Stimulated activated naive CD8-positive, alpha-beta T cell treated with anti-CD3 and anti-CD28 coated beads, Interleukin-15, Interleukin-2, amounts not matched to agents 100 ng/mL and 50 ng/mL, for 24 hours (primary cell): ENCODE measurements at regions not wholly inside any gene's neighbourhood (a gene's known extent, or its start where the extent isn't known, plus 50 kb on each side); places are given as distances from the start of the nearest gene placed in this dataset.

Experiments used
- H3K27ac Mint-ChIP-seq: one replicate; pipeline ENCODE4 v1.8.0; 2021; ENCODE audit warnings: mild to moderate bottlenecking, mixed read lengths
- H3K27me3 Mint-ChIP-seq: one replicate; pipeline ENCODE4 v1.8.0; 2021; ENCODE audit warnings: mixed read lengths
- H3K36me3 Mint-ChIP-seq: one replicate; pipeline ENCODE4 v1.8.0; 2021; ENCODE audit warnings: low read depth, mixed read lengths
- H3K4me1 Mint-ChIP-seq: one replicate; pipeline ENCODE4 v1.8.0; 2021; ENCODE audit warnings: low read depth, mixed read lengths
- H3K4me3 Mint-ChIP-seq: one replicate; pipeline ENCODE4 v1.8.0; 2021; ENCODE audit warnings: mild to moderate bottlenecking, mixed read lengths
- H3K9me3 Mint-ChIP-seq: one replicate; pipeline ENCODE4 v1.8.0; 2021; ENCODE audit warnings: mixed read lengths

DNA sequence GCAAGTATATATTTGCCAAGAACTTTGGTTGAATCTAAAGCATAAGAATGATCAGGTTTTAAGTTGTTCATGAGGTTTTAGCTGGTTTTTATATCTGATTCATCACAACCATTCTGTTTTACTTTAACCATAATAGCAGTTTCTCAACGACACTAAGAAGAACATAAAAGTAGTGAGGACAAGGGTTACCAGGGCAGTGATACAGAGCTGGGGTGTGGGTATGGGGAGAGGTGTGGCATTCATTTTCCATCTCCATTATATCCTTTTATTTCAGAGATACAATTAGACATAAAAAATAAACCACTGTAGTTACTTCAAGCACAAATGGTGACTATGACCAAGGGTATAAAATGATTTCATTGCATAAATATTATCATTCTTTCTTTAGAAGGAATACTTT is 149.8 kb upstream of the STEAP4 start:
- no peaks in the 10 kb centered on the region for H3K27me3 Mint-ChIP-seq
- H3K4me1 Mint-ChIP-seq = no peaks in the 10 kb centered on the region
- no peak overlapping the region for H3K27ac Mint-ChIP-seq
- H3K36me3 Mint-ChIP-seq = no peaks in the 10 kb centered on the region
- no peaks in the 10 kb centered on the region for H3K9me3 Mint-ChIP-seq
- H3K4me3 Mint-ChIP-seq = no peak overlapping the region

DNA sequence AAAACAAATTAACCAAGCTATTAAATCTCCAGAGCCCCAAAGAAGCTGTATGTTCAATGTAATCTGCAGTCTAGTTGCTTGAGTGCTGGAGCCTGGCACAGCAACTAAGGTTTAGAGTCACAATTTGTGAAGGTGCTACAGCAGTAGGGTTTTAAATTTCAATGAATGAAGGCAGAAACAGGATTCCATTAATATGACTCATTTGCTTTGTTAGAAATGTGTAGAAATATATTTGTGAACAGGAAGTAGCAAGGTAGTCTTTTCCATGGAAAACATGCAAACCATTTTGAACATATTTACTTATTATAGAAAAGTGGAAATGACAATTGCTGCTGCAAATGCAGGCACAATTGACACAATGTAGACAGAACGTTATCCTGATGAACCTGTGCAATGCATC is 149.0 kb upstream of the STEAP4 start:
- H3K27me3 Mint-ChIP-seq = no peaks in the 10 kb centered on the region
- no peak overlapping the region for H3K4me3 Mint-ChIP-seq
- no peak overlapping the region for H3K27ac Mint-ChIP-seq
- no peaks in the 10 kb centered on the region for H3K4me1 Mint-ChIP-seq
- no peaks in the 10 kb centered on the region for H3K9me3 Mint-ChIP-seq
- no peaks in the 10 kb centered on the region for H3K36me3 Mint-ChIP-seq

DNA sequence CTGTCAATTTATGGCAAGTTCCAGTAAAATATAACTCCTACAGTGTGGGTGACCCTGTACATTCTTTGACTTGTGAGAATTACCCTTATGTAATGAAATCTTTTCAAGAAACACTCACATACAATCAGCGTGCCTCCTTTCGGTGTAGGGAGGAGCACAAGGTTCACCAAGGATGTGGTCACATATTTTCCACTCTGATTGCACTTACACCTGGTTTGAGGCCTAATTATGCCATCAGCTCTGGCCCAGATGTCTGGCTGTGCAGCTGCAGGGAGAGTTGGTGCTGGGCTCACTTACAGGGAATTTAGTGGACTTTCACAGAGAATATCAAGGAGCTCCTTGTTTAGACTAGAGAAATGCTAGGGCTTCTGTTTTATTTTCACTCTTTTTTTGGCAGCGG is 146.0 kb upstream of the STEAP4 start:
- no peak overlapping the region for H3K4me3 Mint-ChIP-seq
- no peaks in the 10 kb centered on the region for H3K4me1 Mint-ChIP-seq
- no peaks in the 10 kb centered on the region for H3K27me3 Mint-ChIP-seq
- H3K27ac Mint-ChIP-seq = no peak overlapping the region
- no peaks in the 10 kb centered on the region for H3K36me3 Mint-ChIP-seq
- no peaks in the 10 kb centered on the region for H3K9me3 Mint-ChIP-seq

DNA sequence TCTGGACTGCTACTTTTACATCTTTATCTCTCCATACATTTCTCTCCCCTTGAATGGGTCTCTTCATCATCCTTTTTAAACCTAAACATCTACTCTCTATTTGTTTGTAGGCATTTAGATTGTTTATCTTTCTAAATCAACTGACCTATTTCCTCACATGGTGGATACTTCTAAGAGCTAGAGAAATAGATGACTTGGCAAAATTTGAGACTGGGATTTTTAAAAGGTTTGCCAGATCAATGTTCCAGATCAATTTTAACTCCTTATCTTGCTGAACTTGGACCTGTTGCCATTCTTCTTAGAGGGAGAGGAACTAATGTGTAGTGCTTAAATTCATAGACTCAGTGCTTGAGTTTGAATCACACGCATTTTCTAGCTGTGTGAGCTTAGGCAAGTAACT is 144.2 kb upstream of the STEAP4 start:
- H3K27me3 Mint-ChIP-seq = no peaks in the 10 kb centered on the region
- H3K36me3 Mint-ChIP-seq = no peaks in the 10 kb centered on the region
- H3K4me3 Mint-ChIP-seq = no peak overlapping the region
- H3K27ac Mint-ChIP-seq = no peak overlapping the region
- H3K9me3 Mint-ChIP-seq = no peaks in the 10 kb centered on the region
- H3K4me1 Mint-ChIP-seq = no peaks in the 10 kb centered on the region

DNA sequence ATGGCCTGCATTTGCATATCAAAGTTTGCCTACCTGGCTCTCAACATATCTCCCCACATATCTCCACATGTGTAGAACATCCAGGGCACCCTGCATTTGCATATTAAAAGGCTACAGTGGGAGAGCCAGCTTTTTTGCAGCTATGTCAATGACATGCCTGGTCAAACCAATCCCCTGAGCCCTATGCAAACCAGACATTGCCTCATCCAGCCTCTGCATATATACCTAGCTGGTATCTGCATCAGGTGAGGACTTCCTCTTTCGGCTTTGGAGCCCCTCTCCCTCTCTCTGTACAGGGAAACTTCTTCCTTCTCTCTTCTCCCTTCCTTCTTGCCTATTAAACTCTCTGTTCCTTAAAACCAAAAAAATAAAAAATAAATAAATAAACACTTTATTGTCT is 142.7 kb upstream of the STEAP4 start:
- Mint-ChIP-seq H3K36me3 (no peaks in the 10 kb centered on the region), H3K27me3 (no peaks in the 10 kb centered on the region), H3K4me1 (no peaks in the 10 kb centered on the region), H3K27ac (no peak overlapping the region), H3K4me3 (no peak overlapping the region), H3K9me3 (peaks cover 3% of the 10 kb centered on the region)

DNA sequence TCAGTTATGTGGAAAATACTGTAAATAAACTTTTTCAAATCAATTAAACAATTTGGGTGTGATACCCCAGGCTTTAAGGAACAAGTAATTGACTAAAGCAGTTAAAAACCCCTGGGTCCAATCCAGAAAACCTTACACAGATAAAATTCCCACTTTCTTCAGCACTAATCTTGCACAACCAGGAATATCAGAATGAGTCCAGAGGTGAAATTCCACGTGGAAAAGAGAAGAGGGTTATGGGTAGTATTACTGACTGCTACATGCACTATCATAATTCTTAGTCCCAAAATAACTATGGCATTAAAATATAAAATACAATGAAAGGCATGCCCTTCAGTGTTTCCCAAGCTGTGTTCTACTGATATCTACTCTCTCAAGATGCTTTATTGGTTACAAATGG is 135.7 kb upstream of the STEAP4 start:
- Mint-ChIP-seq H3K4me1 (no peaks in the 10 kb centered on the region), H3K27ac (no peak overlapping the region), H3K9me3 (peaks cover 3% of the 10 kb centered on the region), H3K27me3 (no peaks in the 10 kb centered on the region), H3K4me3 (no peak overlapping the region), H3K36me3 (no peaks in the 10 kb centered on the region)

DNA sequence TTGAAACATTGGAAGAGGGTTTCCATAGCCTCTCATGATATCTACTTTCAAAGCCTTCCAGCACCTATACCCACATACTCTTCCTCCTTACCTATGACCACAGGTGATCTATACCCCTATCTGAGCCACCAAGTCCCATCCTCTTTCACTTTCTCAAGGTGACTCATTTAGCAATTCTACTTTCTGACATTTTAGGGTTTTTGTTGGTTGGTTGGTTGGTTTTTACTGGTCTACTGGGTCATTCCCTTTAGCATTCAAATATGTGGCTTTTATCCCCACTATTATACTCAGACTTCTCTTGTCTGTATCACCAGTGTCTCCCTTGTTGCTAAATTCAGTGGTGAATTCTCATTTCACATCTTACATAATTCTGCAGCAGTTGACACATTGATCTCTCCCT is 130.4 kb upstream of the STEAP4 start:
- no peak overlapping the region for H3K4me3 Mint-ChIP-seq
- H3K27ac Mint-ChIP-seq = no peak overlapping the region
- H3K9me3 Mint-ChIP-seq = peaks cover 3% of the 10 kb centered on the region
- no peaks in the 10 kb centered on the region for H3K36me3 Mint-ChIP-seq
- peaks cover 5% of the 10 kb centered on the region for H3K27me3 Mint-ChIP-seq
- H3K4me1 Mint-ChIP-seq = no peaks in the 10 kb centered on the region

DNA sequence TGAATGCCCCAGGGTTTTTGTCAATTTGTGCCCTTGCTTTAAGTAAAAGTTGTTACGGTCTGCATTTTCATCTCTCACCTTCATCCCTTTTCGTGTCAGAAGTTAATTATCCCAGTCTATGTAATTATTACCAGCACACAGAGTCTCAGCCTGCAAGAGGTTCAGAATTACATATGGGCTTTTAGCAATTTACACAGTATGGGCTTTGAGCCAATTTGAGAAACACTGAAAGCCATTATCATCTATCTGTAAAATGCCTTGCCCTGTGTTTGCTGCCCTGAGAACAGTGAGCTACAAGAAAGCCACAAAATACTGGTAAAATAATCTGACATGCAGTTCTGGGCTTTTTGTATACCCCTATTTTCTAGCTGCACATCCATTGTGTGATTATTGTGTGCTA is 125.6 kb upstream of the STEAP4 start:
- Mint-ChIP-seq H3K36me3 (no peaks in the 10 kb centered on the region), H3K27ac (no peak overlapping the region), H3K27me3 (peaks cover 5% of the 10 kb centered on the region), H3K9me3 (peaks cover 3% of the 10 kb centered on the region), H3K4me1 (no peaks in the 10 kb centered on the region), H3K4me3 (no peak overlapping the region)

DNA sequence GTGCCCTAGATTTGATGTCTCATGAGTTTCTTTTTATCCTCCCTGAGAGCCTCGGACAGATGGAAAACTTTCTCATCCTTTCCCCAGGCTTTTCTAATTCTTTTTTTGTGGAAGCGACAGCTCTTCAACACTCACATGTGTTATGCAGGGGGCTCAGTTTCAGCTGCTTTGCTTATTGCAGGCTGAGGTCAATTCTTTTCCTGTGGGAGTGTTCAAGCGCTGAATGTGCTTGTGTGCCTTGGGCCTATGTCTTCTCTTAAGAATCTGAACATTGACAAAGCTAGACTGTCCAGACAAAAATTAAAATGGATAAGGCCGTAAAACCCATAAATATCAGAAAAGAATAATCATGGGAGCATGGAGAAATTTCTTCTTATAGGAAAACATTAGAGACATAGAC is 125.2 kb upstream of the STEAP4 start:
- H3K27ac Mint-ChIP-seq = no peak overlapping the region
- peaks cover 5% of the 10 kb centered on the region for H3K27me3 Mint-ChIP-seq
- H3K4me1 Mint-ChIP-seq = no peaks in the 10 kb centered on the region
- no peaks in the 10 kb centered on the region for H3K36me3 Mint-ChIP-seq
- no peak overlapping the region for H3K4me3 Mint-ChIP-seq
- H3K9me3 Mint-ChIP-seq = peaks cover 3% of the 10 kb centered on the region

DNA sequence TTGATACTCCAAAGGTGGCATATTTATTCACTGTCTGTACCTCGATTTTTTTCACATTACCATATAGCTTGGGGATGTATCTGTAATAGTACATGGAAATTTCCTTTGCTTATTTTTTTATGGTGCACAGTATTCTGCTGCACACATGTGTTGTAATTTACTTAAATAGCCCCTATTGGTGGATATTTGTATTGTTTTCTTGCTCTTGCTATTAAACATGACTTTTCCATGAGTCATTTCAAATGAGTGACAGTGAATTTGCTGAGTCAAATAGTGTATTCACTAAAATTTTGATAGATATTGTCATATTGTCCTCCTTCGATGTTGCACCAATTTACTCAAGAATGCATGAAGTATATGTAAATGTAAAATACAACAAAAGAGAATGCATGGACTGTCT is 122.7 kb upstream of the STEAP4 start:
- Mint-ChIP-seq H3K27ac (no peak overlapping the region), H3K36me3 (no peaks in the 10 kb centered on the region), H3K4me1 (no peaks in the 10 kb centered on the region), H3K9me3 (peaks cover 3% of the 10 kb centered on the region), H3K27me3 (peaks cover 5% of the 10 kb centered on the region), H3K4me3 (no peak overlapping the region)

DNA sequence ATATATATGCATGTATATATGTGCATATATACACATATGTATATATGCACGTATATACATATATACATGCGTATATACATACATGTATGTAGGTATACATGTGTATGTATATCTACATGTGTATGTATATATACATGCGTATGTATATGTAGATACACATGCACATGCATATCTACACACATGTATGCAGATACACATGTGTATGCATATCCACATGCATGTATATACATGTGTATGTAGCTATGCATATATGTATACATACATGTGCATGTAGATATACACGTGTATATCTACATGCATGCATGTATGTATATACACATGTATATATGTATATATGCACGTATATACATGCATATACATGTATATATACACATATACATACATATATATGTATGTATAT is 95.8 kb upstream of the STEAP4 start:
- Mint-ChIP-seq H3K27ac (no peak overlapping the region), H3K4me1 (no peaks in the 10 kb centered on the region), H3K27me3 (peaks cover 4% of the 10 kb centered on the region), H3K9me3 (no peaks in the 10 kb centered on the region), H3K36me3 (no peaks in the 10 kb centered on the region), H3K4me3 (no peak overlapping the region)

DNA sequence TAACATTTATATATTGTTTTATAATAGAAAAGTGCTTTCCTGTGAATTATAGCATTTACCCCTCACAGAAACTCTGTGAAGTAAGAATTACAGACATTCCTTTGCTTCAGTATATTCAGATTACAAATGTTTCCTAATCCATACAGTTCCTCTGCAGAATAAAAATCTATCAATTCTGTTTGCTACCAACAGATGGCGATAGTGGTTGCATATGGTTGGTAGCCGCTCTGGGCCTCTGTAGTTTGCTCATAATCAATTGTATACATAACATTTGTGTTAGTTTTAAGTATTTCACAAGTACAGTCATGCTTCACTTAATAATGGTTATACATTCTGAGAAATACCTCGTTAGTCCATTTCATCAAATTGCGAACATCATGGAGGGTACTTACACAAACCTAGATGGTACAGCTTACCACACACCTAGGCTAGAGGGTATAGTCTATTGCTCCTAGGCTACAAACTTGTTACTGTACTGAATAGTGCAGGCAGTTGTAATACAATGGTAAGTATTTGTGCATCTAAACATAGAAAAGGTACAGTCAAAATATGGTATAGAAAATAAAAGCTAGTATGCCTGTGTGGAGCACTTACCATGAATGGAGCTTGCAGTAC is 94.4 kb upstream of the STEAP4 start:
- H3K27me3 Mint-ChIP-seq = peaks cover 4% of the 10 kb centered on the region
- H3K4me1 Mint-ChIP-seq = peaks cover 12% of the 10 kb centered on the region
- no peaks in the 10 kb centered on the region for H3K36me3 Mint-ChIP-seq
- H3K27ac Mint-ChIP-seq = no peak overlapping the region
- H3K4me3 Mint-ChIP-seq = no peak overlapping the region
- no peaks in the 10 kb centered on the region for H3K9me3 Mint-ChIP-seq

DNA sequence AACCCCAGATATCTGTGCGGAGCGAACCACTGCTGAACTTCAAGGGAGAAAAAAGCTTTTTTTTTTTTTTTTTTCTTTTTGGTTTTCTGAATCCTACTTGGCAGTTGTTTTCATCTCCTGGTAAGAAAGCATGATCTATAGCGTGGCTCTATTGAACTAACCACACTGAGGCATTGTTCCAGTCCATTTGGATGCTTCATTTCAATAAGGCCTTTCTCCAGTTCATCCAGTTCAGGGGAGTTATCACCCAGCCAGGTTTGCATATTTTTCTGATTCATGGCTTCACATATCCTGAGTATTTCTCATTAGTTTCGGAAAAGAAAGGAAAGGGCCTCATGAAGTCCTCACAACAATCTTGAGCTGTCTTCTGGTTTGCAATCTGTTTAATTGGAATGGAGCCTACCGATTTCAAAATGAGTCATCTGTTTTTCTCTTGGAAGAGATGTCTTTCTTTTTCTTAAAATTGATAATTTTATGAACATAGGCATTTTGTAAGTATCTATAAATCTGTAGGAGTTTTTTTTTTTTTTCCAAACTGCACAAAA is 93.1 kb upstream of the STEAP4 start:
- Mint-ChIP-seq H3K27ac (no peak overlapping the region), H3K27me3 (peaks cover 4% of the 10 kb centered on the region), H3K9me3 (no peaks in the 10 kb centered on the region), H3K36me3 (no peaks in the 10 kb centered on the region), H3K4me3 (no peak overlapping the region), H3K4me1 (peaks cover 16% of the 10 kb centered on the region)

DNA sequence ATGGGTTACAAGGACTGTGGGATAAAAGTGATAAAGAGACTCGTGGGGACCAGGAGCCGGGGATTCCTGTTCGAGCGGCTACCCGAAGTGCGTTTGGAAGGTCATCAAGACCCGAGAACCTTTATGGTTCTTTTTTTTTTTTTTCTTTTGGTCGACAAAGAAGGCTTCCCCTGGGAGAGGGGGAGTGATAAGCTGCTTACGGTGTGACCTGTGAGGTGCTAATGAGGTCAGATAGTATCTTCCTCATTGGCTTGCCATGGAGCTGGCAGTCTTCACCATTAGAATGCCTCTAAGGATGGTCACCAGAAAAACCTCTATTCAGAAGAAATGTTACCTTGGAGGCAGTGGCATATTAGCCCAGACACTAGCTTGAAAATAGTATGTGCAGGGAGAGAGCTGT is 92.3 kb upstream of the STEAP4 start:
- no peaks in the 10 kb centered on the region for H3K9me3 Mint-ChIP-seq
- H3K4me1 Mint-ChIP-seq = peaks cover 16% of the 10 kb centered on the region
- no peak overlapping the region for H3K27ac Mint-ChIP-seq
- H3K4me3 Mint-ChIP-seq = no peak overlapping the region
- H3K36me3 Mint-ChIP-seq = no peaks in the 10 kb centered on the region
- H3K27me3 Mint-ChIP-seq = peaks cover 4% of the 10 kb centered on the region

DNA sequence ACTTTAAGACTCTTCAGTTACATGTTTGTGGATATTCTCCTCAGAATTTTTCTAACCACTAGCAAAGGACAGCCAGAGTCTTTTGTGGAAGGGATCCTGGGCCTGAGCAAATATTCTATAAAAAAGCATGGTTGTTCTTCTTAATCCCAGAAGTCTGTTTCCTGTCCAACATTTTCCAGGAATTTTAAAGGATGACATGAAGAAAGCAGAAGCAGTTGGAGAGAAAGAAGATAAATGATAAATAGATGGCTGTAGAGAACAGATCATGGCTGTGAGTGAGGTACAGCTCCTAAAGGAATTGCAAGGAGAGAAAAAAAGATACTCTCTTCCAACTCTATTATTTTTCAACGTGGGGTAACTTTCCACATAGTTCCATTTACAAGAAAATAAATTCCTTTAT is 91.8 kb upstream of the STEAP4 start:
- Mint-ChIP-seq H3K4me3 (no peak overlapping the region), H3K27me3 (peaks cover 4% of the 10 kb centered on the region), H3K9me3 (no peaks in the 10 kb centered on the region), H3K4me1 (peaks cover 16% of the 10 kb centered on the region), H3K27ac (no peak overlapping the region), H3K36me3 (no peaks in the 10 kb centered on the region)

DNA sequence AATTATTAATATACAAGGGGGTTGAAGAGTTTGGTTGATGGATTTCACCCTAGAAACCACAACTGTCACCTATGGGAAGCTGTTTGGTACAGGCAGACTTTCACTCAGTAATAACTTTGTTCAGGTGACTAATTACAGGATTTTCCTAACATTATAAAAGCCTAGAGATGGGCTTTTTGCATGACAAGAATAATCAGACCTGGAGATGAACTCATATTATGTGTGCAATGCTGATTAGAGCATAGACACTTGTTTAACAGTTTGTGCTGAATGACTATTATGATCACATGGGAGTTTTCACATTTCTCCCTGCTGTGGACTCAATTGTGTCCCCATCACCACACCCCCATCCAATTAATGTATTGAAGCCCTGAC is 90.2 kb upstream of the STEAP4 start:
- Mint-ChIP-seq H3K27me3 (peaks cover 4% of the 10 kb centered on the region), H3K9me3 (no peaks in the 10 kb centered on the region), H3K4me1 (peaks cover 16% of the 10 kb centered on the region), H3K36me3 (no peaks in the 10 kb centered on the region), H3K27ac (peak overlapping the region; percentile 54), H3K4me3 (no peak overlapping the region)
